ENCODE measurements at regions not wholly inside any gene's neighbourhood (a gene's known extent, or its start where the extent isn't known, plus 50 kb on each side); places are given as distances from the start of the nearest gene placed in this dataset.

DNA sequence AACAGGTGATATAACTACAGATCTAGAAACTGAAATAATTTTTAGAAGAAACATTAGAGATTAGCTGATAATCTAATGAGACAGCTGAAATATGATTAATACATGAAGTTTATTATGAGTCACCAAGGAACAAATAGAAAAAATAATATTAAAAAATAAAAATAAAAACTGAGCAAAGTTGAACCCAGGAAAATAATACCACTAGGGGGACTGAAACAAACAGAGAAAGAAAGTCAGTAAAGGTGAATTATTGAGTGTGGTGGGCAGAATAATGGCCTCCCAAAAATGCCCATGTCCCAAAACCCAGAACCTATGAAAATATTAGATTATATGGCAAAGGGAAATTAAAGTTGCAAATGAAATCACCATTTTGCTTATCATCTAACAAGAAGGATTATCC lies 820.7 kb upstream of the INTU start:
- no peak for DNase-seq

DNA sequence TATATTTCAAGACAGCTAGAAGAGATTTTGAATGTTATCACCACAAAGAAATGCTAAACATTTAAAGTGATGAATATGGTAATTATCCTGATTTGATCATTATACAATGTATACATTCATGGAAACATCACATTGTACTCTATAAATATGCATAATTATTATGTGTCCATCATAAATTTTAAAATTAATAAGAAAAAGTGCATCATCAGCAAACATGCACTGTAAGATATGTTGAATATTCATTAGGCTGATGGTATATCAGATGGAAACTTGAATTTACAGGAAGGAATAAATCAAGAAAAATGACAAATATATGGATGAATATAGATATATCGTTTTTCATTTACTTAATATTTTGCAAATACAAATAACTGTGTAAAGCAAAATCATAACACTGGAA lies 812.1 kb upstream of the INTU start:
- no peak for DNase-seq

DNA sequence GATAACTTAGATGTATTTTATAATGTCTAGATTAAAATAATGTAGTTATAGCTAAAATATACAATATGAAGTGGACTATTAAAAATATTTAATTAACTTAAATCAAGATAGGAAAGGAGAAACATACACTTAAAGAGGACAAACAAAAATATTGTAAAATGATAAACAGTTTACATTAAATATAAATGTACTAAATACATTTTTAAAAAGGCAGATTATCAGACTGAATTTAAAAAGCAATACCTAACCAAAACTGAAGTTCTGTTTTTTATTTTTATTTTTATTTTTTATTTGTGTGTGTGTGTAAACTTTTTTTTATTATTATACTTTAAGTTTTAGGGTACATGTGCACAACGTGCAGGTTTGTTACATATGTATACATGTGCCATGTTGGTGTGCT lies 811.6 kb upstream of the INTU start:
- no peak for DNase-seq

DNA sequence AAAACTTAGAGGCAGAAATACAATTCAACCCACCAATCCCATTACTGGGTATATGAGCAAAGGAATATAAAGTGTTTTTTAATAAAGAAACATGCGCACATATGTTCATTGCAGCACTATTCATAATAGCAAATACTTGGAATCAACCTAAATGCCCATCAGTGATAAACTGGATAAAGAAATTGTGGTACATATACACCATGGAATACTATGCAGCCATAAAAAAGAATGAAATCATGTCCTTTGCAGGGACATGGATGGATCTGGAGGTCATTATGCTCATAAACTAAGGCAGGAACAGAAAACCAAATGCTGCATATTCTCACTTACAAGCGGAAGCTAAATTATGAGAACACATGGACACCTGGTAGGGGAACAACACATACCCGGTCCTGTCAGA lies 807.7 kb upstream of the INTU start:
- no peak for DNase-seq

DNA sequence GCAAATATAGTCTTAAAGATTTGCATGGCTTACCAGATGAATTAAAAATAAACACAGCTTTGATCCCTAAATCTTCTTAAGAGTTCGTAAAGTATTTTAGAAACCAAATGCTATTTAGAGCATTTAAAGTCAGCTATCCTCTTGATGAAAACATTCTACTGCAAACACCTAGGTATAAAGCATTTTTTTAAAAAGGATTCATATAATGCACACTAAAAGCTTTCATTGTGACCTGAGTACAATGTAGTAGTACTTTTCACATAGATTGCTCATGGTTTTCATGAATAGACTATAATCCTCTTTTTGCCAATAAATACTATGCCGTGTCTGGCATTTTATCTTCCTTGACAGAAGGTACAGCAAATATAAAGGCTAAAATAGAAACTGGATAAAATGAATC lies 805.1 kb upstream of the INTU start:
- no peak for DNase-seq

DNA sequence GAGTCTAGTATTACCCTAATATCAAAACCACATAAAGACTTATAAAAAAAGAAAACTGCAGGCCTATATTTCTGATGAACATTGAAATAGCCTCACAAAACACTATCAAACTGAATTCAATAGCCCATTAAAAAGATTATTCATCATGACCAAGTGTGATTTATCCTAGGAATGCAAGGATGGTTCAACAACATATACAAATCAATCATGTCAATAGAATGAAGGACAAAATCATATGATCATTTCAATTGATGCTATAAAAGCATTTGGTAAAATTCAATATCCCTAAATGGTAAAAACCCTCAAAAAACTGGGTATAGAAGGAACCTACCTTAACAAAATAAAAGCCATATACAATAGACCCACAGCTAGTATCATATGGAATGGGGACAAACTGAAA lies 797.9 kb upstream of the INTU start:
- no peak for DNase-seq

DNA sequence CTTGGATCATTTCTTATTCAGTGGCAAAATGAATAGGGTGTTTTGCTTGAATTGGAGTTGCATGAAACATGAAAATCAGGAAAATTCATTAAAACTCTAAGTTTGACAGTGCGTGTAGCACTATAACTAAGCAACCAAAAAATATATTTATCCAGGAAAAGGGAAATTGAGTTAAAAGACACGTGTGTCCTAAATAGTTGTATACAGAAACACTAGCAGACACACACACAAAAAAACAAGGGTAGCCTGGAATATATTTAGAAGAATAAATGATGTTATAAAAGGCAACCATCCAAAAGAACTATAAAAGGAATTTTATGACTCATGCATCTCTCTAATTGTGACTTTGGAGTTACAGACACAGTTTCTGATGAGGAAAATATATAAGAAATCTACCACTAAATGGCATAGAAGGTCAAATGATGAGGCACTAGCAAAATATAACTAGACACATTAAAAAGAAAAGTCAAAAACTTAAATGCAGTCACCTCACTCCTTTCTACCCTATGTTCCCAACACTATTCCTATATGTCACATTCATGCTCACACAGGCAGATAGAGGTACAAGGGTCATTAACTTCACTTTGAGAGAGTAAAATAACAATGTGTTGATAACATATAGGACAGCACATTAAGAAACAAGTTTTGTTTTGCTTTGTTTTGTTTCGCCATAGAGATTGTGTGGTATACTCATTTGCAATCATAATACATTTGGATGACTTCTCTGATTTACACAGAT lies 793.6 kb upstream of the INTU start:
- no peak for DNase-seq

DNA sequence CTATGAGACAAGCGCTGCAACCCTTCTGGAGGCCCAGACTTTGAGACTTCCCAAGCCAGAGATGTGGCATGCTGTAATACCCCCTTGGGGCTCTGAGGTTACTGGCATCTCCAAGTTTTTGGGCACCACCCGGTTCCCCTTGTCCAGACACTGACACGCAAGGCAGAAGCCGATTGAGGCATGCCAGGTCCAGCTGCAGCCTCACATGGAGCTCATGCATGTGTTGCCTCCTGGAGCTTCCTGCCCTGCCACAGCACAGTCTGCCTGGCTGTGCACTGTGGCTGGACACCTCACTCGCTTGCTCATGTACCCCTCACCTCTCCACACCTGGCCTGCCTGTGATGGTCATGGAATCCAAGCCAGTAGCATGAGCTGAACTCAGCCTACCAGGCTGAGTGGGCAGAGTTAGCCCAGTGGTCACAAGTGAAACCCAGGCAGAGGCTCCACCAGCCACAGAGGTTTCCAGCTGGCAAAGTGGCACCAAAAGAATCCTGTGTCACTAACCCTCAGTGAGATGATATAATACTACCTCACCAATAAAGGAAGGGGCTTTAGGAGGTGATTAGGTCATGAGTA lies 789.2 kb upstream of the INTU start:
- DNase-seq = no peak

DNA sequence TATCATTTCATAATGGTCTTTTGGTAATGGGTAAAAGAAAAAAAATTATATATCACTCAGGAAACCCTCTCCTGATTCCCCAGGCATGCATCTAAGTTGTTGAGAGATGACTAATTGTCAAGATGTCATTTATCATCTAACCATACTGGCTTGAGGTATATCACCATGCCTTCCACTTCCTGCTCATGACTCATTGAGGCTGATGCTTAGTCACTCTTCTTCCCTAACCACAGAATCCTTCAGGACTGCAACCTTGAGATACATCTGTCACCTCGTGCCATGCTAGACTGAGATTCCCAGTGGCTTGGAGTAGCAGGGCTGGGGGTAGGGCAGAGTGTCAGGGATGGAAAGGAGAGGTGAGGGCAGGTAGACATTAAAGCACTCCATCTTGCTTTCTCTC lies 782.5 kb upstream of the INTU start:
- no peak for DNase-seq

DNA sequence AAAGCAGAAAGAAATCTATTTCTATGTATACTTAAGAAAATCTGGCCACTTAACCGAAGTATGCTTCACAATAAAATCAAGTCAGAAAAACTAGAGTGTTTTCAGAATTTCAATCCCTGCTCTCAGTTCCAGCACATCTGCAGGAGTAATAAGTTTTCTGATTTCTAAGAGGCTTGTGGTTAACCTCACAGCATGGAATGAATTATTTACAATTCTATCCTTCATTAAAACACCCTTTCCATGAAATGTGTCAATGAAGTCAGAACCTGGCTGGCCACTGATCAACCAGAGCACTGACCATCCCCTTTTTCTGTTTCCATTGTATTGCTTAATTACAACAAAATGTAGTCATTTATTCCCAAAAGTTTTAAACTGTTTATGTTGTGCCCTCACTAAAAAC lies 781.4 kb upstream of the INTU start:
- DNase-seq = no peak

DNA sequence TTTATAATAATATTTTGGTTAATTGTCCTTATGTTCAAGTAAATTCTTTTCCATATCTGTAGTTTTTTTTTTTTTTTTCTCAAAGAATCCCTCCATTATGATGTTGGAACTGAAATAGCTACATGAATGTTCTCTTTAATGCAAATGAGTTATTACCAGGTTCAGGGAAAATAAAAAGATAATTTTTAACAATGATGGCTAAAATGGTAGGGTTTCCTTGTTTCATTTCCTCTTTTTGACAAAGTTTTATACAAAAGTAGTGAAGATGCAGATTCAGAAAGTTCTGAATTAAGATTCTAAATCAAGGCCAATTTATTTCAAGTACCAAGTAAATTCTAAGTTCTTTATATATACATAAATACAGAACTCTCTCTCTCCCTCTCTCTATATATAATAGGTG lies 779.0 kb upstream of the INTU start:
- DNase-seq = no peak

DNA sequence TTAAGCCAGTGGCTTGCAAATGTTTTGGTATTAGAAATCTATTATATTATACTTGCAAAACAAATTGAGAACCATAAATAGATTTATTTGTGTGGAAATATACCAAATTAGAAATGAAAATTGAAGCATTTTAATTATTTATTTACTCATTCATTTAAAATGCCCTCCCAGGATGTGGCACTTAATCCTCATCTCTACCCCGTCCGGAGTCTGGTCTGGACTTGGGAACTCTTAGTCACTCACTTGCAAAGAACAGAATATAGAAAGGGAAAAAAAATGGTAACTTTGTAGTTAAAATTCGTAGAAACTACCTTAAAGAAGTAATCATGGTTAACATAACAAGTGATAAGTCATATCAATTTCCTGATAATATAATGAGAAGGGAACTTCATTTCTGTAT lies 775.9 kb upstream of the INTU start:
- no peak for DNase-seq

DNA sequence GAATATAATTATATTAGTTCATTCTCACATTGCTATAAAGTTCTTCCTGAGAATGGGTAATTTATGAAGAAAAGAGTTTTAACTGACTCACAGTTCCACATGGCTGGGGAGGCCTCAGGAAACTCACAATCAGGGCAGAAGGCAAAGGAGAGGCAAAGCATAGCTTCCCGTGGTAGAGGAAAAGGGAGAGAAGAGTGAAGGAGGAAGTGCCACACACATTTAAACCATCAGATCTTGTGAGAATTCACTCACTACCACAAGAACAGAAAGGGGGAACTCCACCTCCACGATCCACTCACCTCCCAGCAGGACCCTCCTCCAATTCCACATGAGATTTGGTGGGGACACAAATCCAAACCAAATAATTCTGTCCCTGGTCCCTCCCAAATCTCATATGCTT lies 773.4 kb upstream of the INTU start:
- DNase-seq = no peak

DNA sequence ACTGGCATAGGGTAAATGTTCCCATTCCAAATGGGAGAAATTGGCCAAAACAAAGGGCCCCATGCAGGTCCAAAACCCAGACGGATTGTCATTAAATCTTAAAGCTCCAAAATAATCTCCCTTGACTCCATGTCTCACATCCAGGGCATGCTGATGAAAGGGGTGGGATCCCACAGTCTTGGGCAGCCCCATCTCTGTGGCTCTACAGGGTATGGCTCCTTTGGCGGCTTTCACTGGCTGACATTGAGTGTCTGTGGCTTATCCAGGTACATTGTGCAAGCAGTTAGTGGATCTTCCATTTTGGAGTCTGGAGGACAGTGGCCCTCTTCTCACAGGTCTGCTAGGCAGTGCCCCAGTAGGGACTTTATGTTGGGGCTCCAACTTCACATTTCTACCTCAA lies 772.9 kb upstream of the INTU start:
- DNase-seq = no peak

DNA sequence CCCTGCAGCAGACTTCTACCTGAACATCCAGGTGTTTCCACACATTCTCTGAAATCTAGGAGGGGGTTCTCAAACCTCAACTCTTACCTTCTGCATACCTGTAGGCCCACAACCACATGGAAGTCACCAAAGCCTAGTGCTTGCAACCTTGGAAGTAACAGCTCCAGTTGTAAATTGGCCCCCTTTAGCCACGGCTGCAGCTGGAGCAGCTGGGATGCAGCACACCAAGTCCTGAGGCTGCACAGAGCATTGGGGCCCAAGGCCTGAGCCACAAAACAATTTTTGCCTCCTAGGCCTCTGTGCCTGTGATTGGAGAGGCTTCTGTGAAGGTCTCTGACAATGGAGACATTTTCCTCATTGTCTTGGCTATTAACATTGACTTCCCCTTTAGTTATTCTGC lies 772.4 kb upstream of the INTU start:
- no peak for DNase-seq

DNA sequence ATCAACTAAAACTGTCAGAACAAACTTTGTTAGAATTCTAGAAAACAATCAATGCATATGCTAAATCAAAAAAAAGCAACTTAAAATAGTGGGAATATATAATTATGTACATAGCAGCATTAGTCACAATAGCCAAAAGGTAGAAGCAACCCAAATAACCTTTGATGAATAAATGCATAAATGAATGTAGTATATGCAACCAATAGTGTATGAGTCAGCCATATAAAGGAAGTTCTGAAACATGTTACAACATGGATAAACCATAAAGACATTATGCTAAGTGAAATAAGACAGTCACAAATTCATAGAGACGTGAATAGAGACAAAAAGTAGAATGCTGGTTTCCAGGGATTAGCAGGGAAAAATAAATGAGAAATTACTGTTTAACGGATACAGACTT lies 762.8 kb upstream of the INTU start:
- no peak for DNase-seq

DNA sequence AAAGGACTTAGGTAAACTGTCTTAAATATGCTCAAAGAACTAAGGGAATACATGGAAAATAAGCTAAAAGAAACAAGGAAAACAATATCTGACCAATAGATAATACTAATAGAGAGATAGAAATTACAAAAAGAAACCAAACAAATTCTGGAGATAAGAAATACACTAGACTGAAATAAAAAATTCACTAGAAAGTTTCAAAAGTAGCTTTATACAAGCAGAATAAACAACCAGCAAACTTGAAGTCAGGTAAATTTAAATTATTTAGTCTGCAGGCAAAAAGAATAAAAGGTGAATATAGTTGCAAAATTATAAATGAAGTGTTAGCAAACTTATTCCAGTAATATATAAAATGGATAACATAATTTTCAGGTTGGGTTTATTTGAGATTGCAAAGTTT lies 760.9 kb upstream of the INTU start:
- no peak for DNase-seq

DNA sequence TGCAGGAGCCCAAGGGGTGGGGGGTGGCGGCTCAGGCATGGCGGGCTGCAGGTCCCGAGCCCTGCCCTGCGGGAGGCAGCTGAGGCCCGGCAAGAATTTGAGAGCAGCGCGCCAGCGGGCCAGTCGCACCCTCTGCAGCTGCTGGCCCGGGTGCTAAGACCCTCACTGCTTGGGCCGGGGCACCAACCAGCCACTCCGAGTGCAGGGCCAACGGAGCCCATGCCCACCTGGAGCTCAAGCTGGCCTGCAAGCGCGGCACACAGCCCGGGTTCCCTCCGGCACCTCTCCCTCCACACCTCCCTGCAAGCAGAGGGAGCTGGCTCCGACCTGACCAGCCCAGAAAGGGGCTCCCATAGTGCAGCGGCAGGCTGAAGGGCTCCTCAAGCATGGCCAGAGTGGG lies 758.2 kb upstream of the INTU start:
- no peak for DNase-seq

DNA sequence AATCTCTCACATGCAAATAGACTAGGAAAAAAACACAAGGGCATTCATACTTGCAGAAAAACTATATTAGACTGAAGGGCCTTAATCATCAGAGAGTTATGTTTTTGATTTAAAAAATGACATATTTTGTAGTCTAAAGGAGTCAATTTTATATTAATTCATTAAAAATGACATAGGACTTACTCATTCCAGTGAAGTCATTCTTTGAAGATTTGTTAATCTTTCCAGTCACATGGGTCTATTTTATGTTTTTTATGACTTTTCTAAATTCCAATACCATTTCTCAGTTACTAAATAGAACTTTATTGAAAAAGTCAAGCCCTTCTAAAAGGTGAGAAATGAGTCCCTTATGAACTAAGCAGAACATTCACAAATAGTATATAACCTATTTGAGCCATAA lies 743.8 kb upstream of the INTU start:
- no peak for DNase-seq

DNA sequence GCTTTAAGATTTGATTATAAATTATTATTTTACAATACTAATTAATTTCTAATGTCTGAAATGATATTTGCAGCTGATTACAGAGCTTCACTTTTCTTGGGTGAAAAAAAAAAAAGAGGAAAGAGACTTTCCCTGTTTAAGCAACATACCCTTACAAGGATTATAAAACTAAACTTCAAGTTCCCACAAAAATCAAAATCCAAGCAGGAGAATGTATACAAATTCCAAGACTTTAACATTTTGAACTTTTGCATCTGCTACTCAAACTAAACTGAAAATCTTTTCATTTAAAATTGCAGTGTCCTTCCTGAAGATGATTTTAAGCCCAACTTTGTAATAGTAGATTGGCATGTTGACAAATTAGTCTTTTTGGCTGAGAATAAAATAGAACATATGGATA lies 742.4 kb upstream of the INTU start:
- no peak for DNase-seq

DNA sequence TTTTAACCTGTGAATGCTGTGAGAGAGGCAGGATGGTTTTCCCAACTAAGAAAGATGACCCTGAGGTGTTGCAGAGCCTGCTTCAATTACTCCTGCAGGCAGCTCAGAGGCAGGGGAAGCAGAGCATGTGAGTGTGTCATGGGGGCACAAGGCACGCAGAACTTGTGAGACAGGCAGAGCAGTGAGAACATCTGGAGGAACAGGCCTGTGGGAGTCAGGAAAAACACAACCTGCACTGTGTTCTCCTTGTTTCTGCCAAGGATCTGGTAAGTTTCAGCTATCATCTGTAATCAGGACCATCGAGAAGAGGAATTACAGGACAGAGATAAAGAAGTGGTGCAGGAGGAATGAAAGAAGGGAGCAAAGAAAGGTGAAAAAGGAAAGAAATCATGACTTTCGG lies 741.8 kb upstream of the INTU start:
- no peak for DNase-seq

DNA sequence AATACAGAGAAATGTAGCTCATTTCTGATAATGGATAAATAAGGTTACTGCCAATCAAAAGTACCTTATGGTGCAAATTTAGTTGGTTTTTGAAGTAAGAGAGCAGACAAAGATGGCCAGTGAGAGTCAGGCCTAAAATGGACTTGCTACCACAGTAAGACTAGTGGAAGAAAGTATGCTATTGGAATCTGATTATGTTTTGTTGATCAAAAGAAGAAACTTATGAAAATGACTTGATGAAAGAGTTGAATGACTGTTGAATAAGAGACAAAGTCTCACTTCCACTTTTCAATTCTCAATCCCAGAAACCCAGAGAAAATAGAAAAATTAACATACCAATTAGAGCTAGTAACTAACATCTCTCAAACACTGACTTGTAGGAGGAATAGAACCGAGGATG lies 737.8 kb upstream of the INTU start:
- no peak for DNase-seq

DNA sequence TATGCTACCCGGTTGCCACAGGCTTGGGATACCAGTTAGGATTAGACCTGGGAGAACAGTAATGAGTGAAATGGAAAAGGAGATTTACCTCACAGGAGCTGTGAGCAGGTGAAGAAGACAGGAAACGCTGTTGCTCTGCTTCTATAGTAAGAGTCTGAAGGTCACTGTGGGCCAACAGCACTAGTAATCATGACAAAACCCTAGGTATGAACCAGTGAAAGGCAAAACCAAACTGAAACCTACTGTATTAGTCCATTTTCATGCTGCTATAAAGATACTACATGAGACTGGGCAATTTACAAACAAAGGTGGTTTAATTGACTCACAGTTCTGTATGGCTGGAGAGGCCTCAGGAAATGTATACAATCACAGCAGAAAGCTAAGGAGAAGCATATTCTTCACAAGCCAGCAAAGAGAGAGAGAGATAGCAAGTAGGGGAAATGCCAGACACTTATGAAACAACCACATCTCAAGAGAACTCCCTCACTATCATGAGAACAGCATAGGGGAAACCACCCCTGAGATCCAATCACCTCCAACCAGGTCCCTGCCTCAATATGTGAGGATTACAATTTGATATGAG lies 736.7 kb upstream of the INTU start:
- no peak for DNase-seq

DNA sequence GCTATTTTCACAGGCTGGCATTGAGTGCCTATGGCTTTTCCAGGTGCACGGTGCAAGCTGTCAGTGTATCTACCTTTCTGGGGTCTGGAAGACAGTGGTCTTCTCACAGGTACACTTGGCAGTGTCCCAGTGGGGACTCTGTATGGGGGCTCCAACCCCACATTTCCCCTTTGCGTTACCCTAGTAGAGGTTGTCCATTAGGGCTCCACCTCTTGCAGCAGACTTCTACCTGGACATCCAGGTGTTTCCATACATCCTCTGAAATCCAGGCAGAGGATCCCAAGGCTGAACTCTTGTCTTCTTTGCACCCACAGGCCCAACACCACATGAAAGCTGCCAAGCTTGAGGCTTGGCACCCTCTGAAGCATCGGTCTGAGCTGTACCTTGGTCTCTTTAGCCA lies 735.7 kb upstream of the INTU start:
- no peak for DNase-seq

DNA sequence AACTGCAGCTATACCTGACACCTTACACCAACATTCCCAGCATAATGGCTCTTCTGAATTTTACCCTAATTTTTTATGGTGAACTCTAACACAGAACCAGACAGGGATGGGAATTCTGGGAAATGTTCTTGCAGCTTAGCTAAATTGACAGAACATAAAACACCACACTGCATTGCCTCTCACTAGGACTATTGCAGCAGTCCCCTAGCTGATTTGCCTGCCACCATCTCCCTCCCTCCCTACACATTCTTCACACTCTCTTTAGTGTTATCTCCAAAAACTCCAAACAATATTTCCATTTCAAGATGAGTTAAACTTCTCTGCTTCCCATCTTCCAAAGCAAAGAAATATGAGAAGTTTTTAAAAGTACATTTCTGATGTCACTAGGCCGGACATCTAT lies 733.9 kb upstream of the INTU start:
- no peak for DNase-seq
